Fibroblast of mammary gland (primary cell): ENCODE measurements at regions not wholly inside any gene's neighbourhood (a gene's known extent, or its start where the extent isn't known, plus 50 kb on each side); places are given as distances from the start of the nearest gene placed in this dataset.

Source experiments
- DNase-seq: peaks from one replicate; pipeline ENCODE4 v3.0.0-alpha.2; 2010; ENCODE audit warnings: low read depth
- H3K4me3 ChIP-seq: 2 replicates; pipeline ENCODE4 v1.5.1; 2011; ENCODE audit warnings: low read depth, mild to moderate bottlenecking, low read length, moderate library complexity; ENCODE audit not compliant: control insufficient read depth
- CTCF ChIP-seq: conservative IDR thresholded peaks from 2 replicates; pipeline ENCODE4 v1.5.1; 2011; ENCODE audit warnings: low read depth, low read length, inconsistent platforms; ENCODE audit not compliant: control insufficient read depth, insufficient read depth

DNA sequence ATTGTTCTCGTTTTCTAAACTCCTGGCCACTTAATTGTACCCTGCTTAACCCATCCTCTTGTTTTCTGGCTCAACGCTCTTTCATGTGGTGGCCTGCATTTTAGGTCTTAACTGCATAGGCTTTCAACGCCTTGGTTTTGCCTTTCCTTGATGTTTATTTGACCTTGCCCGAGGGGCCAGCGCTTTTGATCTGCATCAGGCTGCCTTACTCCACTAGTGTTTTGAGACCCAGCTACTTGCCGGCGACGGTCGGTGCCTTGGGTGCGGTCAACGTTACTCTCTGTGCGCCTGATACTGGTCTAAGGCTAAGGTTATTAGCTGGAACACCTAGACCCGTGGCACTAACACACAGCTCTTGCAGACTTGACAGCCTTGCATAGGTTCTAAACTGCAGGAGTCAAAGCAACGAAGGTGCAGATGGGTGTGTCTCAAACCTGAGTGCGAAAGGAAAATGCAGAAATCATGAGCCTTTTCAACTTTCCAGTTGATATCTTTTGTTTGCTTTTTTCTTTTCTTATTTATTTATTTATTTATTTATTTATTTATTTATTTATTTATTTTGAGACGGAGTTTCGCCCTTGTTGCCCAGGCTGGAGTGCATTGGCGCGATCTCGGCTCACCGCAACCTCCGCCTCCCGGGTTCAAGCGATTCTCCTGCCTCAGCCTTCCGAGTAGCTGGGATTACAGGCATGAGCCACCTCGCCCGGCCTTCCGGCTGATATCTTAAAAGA, 138.8 kb downstream of the HFE start:
- DNase-seq: no peak
- no peak overlapping the region for H3K4me3 ChIP-seq
- TF ChIP-seq CTCF: no peak

- no peak for TF ChIP-seq CTCF
- no peak for DNase-seq
- no peak overlapping the region for H3K4me3 ChIP-seq
Observed at GRCh38 chr6:26226579-26226967, 138.4 kb upstream of the BTN3A2 start.

DNA sequence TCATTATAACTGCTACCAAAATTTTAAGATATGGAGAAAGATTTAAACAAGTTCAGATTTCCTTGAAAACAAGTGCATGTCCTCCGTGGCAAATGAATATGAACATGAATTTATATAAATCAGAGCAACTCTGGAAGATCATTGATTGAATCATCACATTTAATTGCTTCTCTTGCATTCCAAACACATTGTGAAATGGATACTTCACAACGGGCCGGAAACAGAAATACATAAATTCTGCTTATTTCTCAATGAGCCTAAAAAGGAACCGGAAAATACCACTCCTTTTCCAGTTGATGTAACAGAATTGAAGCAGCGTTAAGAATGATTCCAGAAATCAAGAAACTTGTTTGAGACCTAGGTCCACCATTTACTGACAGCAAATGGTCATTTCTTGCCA, 134.6 kb upstream of the BTN3A2 start:
- no peak for DNase-seq
- no peak overlapping the region for H3K4me3 ChIP-seq
- TF ChIP-seq CTCF: no peak

GRCh38 chr6:26231006-26231587, 133.9 kb upstream of the BTN3A2 start:
- DNase-seq: no peak
- H3K4me3 ChIP-seq: no peak overlapping the region
- no peak for TF ChIP-seq CTCF

GRCh38 chr6:26232306-26232939, 132.6 kb upstream of the BTN3A2 start:
- H3K4me3 ChIP-seq: no peak overlapping the region
- DNase-seq: no peak
- TF ChIP-seq CTCF: no peak

- peak overlapping the region; percentile 49 for H3K4me3 ChIP-seq
- DNase-seq: no peak
Observed at GRCh38 chr6:26232940-26233648, 131.9 kb upstream of the BTN3A2 start.

More at GRCh38 chr6:26232940-26233648, 131.9 kb upstream of the BTN3A2 start:
- TF ChIP-seq CTCF: no peak
